ENCODE measurements at regions not wholly inside any gene's neighbourhood (a gene's known extent, or its start where the extent isn't known, plus 50 kb on each side); places are given as distances from the start of the nearest gene placed in this dataset.

DNA sequence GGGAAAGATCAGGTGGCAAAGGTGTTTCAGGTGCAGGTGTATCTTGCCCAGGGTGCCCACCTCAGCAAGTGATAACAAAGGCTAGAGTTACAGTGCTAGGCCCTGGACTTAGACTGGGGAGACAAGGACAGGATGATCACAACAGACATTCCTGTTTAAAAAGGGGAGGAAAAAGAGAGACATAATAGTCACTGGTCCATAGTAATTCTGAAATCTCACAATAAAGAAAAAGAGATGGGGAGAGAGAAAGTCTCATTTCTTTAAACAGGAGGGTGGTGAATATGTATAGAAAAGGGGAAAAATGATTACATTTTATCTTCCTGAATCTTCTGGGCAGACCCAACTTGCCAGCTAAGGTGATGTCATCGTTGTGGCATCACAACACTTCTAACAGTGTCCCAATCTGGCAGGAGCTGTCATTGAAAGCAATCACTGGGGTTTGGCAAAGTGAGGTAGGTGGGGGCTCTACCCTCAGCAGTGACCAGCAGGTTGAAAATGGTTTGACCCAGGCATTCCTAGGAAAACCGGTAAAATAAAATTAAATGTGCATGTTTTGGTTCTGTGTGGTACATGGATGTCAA, 99.5 kb downstream of the ZNF621 start:
- no peak for TF ChIP-seq POLR2AphosphoS5 (IDR thresholded peaks at IDR 0.05; ENCODE audit: borderline replicate concordance, low read depth, low read length)
- TF ChIP-seq EZH2 (IDR thresholded peaks at IDR 0.05): no peak

Measured in SK-N-MC (cell line).